Ramos (cell line): ENCODE measurements at regions not wholly inside any gene's neighbourhood (a gene's known extent, or its start where the extent isn't known, plus 50 kb on each side); places are given as distances from the start of the nearest gene placed in this dataset.

Experiments used
- in situ Hi-C: fragments of 300-500 bp; cut with MboI; formaldehyde crosslinking; loops from one replicate; pipeline ENCODE4 v1.14.3; 2022; ENCODE audit warnings: low sequenced_read_pairs; ENCODE audit not compliant: unreplicated experiment

GRCh38 chr12:22974865-22975264, 349.9 kb downstream of the ETNK1 start:
- in situ Hi-C loops = no loop called here

- in situ Hi-C loops = no loop called here
Observed at GRCh38 chr12:22978962-22979361, 354.0 kb downstream of the ETNK1 start.

GRCh38 chr12:22979854-22980469, 355.0 kb downstream of the ETNK1 start:
- in situ Hi-C loops = no loop called here

GRCh38 chr12:22981711-22982110, 356.7 kb downstream of the ETNK1 start:
- in situ Hi-C loops = no loop called here

- in situ Hi-C loops = no loop called here
Observed at GRCh38 chr12:22982635-22983034, 357.7 kb downstream of the ETNK1 start.

- in situ Hi-C loops = no loop called here
Observed at GRCh38 chr12:22986997-22987396, 362.0 kb downstream of the ETNK1 start.

- in situ Hi-C loops = no loop called here
Observed at GRCh38 chr12:22990501-22990900, 365.5 kb downstream of the ETNK1 start.

GRCh38 chr12:22991250-22991844, 366.4 kb downstream of the ETNK1 start:
- in situ Hi-C loops = no loop called here

GRCh38 chr12:22993609-22994315, 368.8 kb downstream of the ETNK1 start:
- in situ Hi-C loops = no loop called here

GRCh38 chr12:22994316-22994675, 369.3 kb downstream of the ETNK1 start:
- in situ Hi-C loops = no loop called here

- in situ Hi-C loops = no loop called here
Observed at GRCh38 chr12:23001487-23001886, 376.5 kb downstream of the ETNK1 start.

GRCh38 chr12:23002381-23002780, 377.4 kb downstream of the ETNK1 start:
- in situ Hi-C loops = no loop called here

- in situ Hi-C loops = no loop called here
Observed at GRCh38 chr12:23004473-23005020, 379.6 kb downstream of the ETNK1 start.

GRCh38 chr12:23005387-23005786, 380.4 kb downstream of the ETNK1 start:
- in situ Hi-C loops = no loop called here

- in situ Hi-C loops = no loop called here
Observed at GRCh38 chr12:23006413-23006812, 381.4 kb downstream of the ETNK1 start.

GRCh38 chr12:23008623-23009022, 383.7 kb downstream of the ETNK1 start:
- in situ Hi-C loops = no loop called here

- in situ Hi-C loops = no loop called here
Observed at GRCh38 chr12:23014749-23015148, 389.8 kb downstream of the ETNK1 start.

- in situ Hi-C loops = no loop called here
Observed at GRCh38 chr12:23025372-23026016, 400.5 kb downstream of the ETNK1 start.

- in situ Hi-C loops = no loop called here
Observed at GRCh38 chr12:23028158-23028802, 403.3 kb downstream of the ETNK1 start.

- in situ Hi-C loops = no loop called here
Observed at GRCh38 chr12:23029185-23029584, 404.2 kb downstream of the ETNK1 start.
